Smooth muscle cell (in vitro differentiated cells): ENCODE measurements at regions not wholly inside any gene's neighbourhood (a gene's known extent, or its start where the extent isn't known, plus 50 kb on each side); places are given as distances from the start of the nearest gene placed in this dataset.

Experiments
- DNase-seq: peaks from one replicate; lab custom pipeline; 2025; ENCODE audit not compliant: unreplicated experiment; lab: John Stamatoyannopoulos, UW
- H2AFZ ChIP-seq: fragments of 200-600 bp; sonication (generic); 2 replicates; pipeline ENCODE4 v1.6.0; 2016; ENCODE audit warnings: antibody characterized with exemption, low read depth, mild to moderate bottlenecking
- H3F3A ChIP-seq: fragments of 200-600 bp; sonication (generic); 2 replicates; pipeline ENCODE4 v1.6.0; 2017; ENCODE audit warnings: antibody characterized with exemption, low read depth
- H3K27ac ChIP-seq: fragments of 200-600 bp; sonication (generic); 2 replicates; pipeline ENCODE4 v1.5.1; 2016; ENCODE audit warnings: low read depth, mild to moderate bottlenecking
- H3K27me3 ChIP-seq: fragments of 200-600 bp; sonication (generic); 2 replicates; pipeline ENCODE4 v1.6.1; 2016; ENCODE audit warnings: low read depth, mild to moderate bottlenecking
- H3K36me3 ChIP-seq: fragments of 200-600 bp; sonication (generic); 2 replicates; pipeline ENCODE4 v1.5.1; 2016; ENCODE audit warnings: low read depth
- H3K4me1 ChIP-seq: fragments of 200-600 bp; sonication (generic); 2 replicates; pipeline ENCODE4 v1.5.1; 2016; ENCODE audit warnings: low read depth
- H3K4me2 ChIP-seq: fragments of 200-600 bp; sonication (generic); 2 replicates; pipeline ENCODE4 v1.6.0; 2016; ENCODE audit warnings: mild to moderate bottlenecking
- H3K4me3 ChIP-seq: fragments of 200-600 bp; sonication (generic); 2 replicates; pipeline ENCODE4 v1.5.1; 2016; ENCODE audit warnings: mild to moderate bottlenecking
- H3K79me2 ChIP-seq: fragments of 200-600 bp; sonication (generic); 2 replicates; pipeline ENCODE4 v1.6.0; 2016; ENCODE audit warnings: low read depth, mild to moderate bottlenecking
- H3K9ac ChIP-seq: fragments of 200-600 bp; sonication (generic); 2 replicates; pipeline ENCODE4 v1.6.0; 2016; ENCODE audit warnings: low read depth
- H3K9me3 ChIP-seq: fragments of 200-600 bp; sonication (generic); replicated peaks from 2 replicates; pipeline ENCODE4 v1.5.1; 2016; ENCODE audit warnings: low read depth
- H4K20me1 ChIP-seq: fragments of 200-600 bp; sonication (generic); 2 replicates; pipeline ENCODE4 v1.6.0; 2016; ENCODE audit warnings: low read depth
- WGBS: methylation state at CpG from one replicate; pipeline ENCODE4 v1.1.7; 2016; ENCODE audit warnings: low lambda C conversion rate; 5-methylcytosine and 5-hydroxymethylcytosine counted together
- TF ChIP-seq, protein P1 (sequence below): fragments of 200-600 bp; sonication (generic); IDR thresholded peaks from 2 replicates; pipeline ENCODE4 v1.5.1; 2017; ENCODE audit warnings: borderline replicate concordance, mild to moderate bottlenecking, antibody characterized with exemption; ENCODE audit not compliant: insufficient read depth, poor library complexity, severe bottlenecking

DNA sequence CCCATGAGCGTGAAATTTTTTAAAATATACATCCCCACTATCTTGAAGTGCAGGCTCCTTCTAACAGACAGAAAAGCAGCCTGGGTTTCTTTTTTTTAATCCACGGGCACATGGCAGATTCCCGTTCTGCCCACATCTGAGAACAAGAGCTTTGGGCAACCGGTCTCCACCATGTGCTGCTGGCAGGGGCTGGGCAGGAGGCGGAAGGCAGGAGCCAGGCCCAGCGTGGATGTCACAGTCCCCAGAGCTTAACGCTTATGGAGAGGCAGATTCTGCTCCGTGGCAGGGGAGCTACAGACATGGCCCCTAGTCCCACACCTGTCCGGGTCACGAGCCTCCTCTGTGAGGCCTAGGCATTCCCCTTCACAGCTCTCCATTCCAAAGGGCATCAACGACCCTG, 503.0 kb upstream of the MYT1L start:
- DNase-seq: no peak
- H3K4me2 ChIP-seq: no peak overlapping the region
- no peaks in the 10 kb centered on the region for H3K9me3 ChIP-seq
- H4K20me1 ChIP-seq: no peaks in the 10 kb centered on the region
- TF ChIP-seq, protein P1, sequence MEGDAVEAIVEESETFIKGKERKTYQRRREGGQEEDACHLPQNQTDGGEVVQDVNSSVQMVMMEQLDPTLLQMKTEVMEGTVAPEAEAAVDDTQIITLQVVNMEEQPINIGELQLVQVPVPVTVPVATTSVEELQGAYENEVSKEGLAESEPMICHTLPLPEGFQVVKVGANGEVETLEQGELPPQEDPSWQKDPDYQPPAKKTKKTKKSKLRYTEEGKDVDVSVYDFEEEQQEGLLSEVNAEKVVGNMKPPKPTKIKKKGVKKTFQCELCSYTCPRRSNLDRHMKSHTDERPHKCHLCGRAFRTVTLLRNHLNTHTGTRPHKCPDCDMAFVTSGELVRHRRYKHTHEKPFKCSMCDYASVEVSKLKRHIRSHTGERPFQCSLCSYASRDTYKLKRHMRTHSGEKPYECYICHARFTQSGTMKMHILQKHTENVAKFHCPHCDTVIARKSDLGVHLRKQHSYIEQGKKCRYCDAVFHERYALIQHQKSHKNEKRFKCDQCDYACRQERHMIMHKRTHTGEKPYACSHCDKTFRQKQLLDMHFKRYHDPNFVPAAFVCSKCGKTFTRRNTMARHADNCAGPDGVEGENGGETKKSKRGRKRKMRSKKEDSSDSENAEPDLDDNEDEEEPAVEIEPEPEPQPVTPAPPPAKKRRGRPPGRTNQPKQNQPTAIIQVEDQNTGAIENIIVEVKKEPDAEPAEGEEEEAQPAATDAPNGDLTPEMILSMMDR: no peak
- H3K36me3 ChIP-seq: no peaks in the 10 kb centered on the region
- no peaks in the 10 kb centered on the region for H3K79me2 ChIP-seq
- H3K9ac ChIP-seq: no peak overlapping the region
- no peaks in the 10 kb centered on the region for H3F3A ChIP-seq
- no peaks in the 10 kb centered on the region for H3K27me3 ChIP-seq
- WGBS: 86% methylated on average over 11 of the region's 11 CpGs
- H3K4me3 ChIP-seq: no peak overlapping the region
- H2AFZ ChIP-seq: no peak overlapping the region
- H3K27ac ChIP-seq: no peak overlapping the region
- no peaks in the 10 kb centered on the region for H3K4me1 ChIP-seq

DNA sequence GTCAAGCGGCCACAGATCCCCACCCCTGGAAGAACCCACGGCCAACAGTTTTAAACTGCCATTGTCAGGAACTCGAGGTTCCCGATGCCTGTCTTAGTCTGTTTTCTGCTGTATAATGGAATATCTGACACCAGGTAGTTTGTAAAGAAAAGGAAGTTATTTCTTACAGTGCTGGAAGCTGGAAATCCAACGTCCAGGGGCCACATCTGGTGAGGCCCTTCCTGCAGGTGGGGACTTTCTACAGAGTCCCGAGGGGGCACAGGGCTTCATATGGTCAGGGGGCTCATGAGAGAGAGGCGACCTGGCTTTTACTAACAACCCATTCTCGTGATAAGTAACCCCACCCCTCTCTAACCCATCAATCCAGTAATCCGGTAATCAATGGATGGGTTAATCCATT, 501.6 kb upstream of the MYT1L start:
- H2AFZ ChIP-seq: no peak overlapping the region
- H3K4me3 ChIP-seq: no peak overlapping the region
- H3F3A ChIP-seq: no peaks in the 10 kb centered on the region
- 84% methylated on average over 9 of the region's 9 CpGs for WGBS
- H3K9ac ChIP-seq: no peak overlapping the region
- H4K20me1 ChIP-seq: no peaks in the 10 kb centered on the region
- H3K27ac ChIP-seq: no peak overlapping the region
- H3K27me3 ChIP-seq: no peaks in the 10 kb centered on the region
- no peaks in the 10 kb centered on the region for H3K4me1 ChIP-seq
- H3K4me2 ChIP-seq: no peak overlapping the region
- no peaks in the 10 kb centered on the region for H3K79me2 ChIP-seq
- TF ChIP-seq, protein P1: no peak
- no peak for DNase-seq
- no peaks in the 10 kb centered on the region for H3K9me3 ChIP-seq
- no peaks in the 10 kb centered on the region for H3K36me3 ChIP-seq

DNA sequence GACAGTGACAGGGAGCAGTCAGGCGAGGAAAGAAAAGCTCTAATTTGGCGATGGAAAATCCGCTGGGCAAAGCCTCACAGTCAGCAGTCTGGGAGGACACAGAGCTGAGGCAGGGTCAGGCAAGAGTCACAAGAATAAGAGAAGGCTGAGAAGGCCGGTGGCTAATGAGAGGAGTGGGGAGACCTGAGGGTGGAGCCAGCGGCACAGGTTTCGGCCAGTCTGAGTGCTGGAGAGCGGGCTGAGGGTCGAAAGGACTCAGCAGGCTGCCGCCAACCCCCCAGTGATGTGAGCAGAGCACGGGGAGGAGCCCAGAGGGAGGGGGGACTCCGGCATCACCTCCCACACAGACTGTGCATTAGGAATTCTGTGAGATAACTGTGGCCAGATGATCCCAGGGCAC, 500.6 kb upstream of the MYT1L start:
- H4K20me1 ChIP-seq: no peaks in the 10 kb centered on the region
- no peaks in the 10 kb centered on the region for H3K27me3 ChIP-seq
- TF ChIP-seq, protein P1: no peak
- no peaks in the 10 kb centered on the region for H3K36me3 ChIP-seq
- H3K79me2 ChIP-seq: no peaks in the 10 kb centered on the region
- H3K4me3 ChIP-seq: no peak overlapping the region
- no peak for DNase-seq
- 47% methylated on average over 11 of the region's 11 CpGs for whole genome bisulfite sequencing
- no peaks in the 10 kb centered on the region for H3F3A ChIP-seq
- no peak overlapping the region for H3K4me2 ChIP-seq
- H3K4me1 ChIP-seq: no peaks in the 10 kb centered on the region
- no peak overlapping the region for H3K9ac ChIP-seq
- no peak overlapping the region for H3K27ac ChIP-seq
- H2AFZ ChIP-seq: no peak overlapping the region
- no peaks in the 10 kb centered on the region for H3K9me3 ChIP-seq

DNA sequence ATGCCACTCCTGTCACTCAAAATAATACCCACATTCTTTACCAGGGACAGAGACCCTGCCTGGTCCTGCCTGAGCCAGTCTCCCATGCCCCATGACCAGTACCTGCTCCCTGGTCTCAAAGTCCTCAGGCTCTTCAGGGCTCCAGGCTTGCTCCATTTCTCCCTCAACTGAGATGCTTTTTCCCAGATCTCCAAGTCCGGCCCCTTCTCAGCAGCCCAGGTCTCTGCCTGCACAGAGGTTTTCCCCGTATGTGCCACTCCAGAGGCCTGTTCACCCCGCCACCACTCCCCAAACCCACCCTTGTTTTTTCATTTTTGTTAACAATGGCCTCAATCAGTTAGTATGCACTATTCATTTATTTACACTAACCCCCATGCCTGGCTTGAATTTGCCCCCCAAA, 499.5 kb upstream of the MYT1L start:
- Histone ChIP-seq H3K36me3 (no peaks in the 10 kb centered on the region), H3K4me1 (no peaks in the 10 kb centered on the region), H3K4me2 (no peak overlapping the region), H3K4me3 (no peak overlapping the region), H3K9ac (no peak overlapping the region), H3K9me3 (no peaks in the 10 kb centered on the region), H2AFZ (no peak overlapping the region), H3F3A (no peaks in the 10 kb centered on the region), H3K27ac (no peak overlapping the region), H4K20me1 (no peaks in the 10 kb centered on the region), H3K27me3 (no peaks in the 10 kb centered on the region), H3K79me2 (no peaks in the 10 kb centered on the region)
- no peak for DNase-seq
- WGBS: 92% methylated on average over 3 of the region's 3 CpGs
- TF ChIP-seq, protein P1: no peak
